Stimulated activated naive CD8-positive, alpha-beta T cell treated with anti-CD3 and anti-CD28 coated beads, Interleukin-15, Interleukin-2, amounts not matched to agents 100 ng/mL and 50 ng/mL, for 24 hours (primary cell): ENCODE measurements at regions not wholly inside any gene's neighbourhood (a gene's known extent, or its start where the extent isn't known, plus 50 kb on each side); places are given as distances from the start of the nearest gene placed in this dataset.

Source experiments
- H3K27ac Mint-ChIP-seq: one replicate; pipeline ENCODE4 v1.8.0; 2021; ENCODE audit warnings: mild to moderate bottlenecking, mixed read lengths
- H3K27me3 Mint-ChIP-seq: one replicate; pipeline ENCODE4 v1.8.0; 2021; ENCODE audit warnings: mixed read lengths
- H3K36me3 Mint-ChIP-seq: one replicate; pipeline ENCODE4 v1.8.0; 2021; ENCODE audit warnings: low read depth, mixed read lengths
- H3K4me1 Mint-ChIP-seq: one replicate; pipeline ENCODE4 v1.8.0; 2021; ENCODE audit warnings: low read depth, mixed read lengths
- H3K4me3 Mint-ChIP-seq: one replicate; pipeline ENCODE4 v1.8.0; 2021; ENCODE audit warnings: mild to moderate bottlenecking, mixed read lengths
- H3K9me3 Mint-ChIP-seq: one replicate; pipeline ENCODE4 v1.8.0; 2021; ENCODE audit warnings: mixed read lengths

- H3K36me3 Mint-ChIP-seq, result no peaks in the 10 kb centered on the region
- peaks cover 15% of the 10 kb centered on the region for H3K9me3 Mint-ChIP-seq
- H3K4me1 Mint-ChIP-seq, result no peaks in the 10 kb centered on the region
- no peak overlapping the region for H3K4me3 Mint-ChIP-seq
- H3K27me3 Mint-ChIP-seq, result no peaks in the 10 kb centered on the region
- H3K27ac Mint-ChIP-seq, result no peak overlapping the region
These were observed 1404.0 kb downstream of the AACS start for GRCh38 chr12:126469211-126469610.

- Mint-ChIP-seq H3K27ac (no peak overlapping the region), H3K36me3 (no peaks in the 10 kb centered on the region), H3K4me1 (no peaks in the 10 kb centered on the region), H3K4me3 (no peak overlapping the region), H3K27me3 (no peaks in the 10 kb centered on the region), H3K9me3 (peaks cover 22% of the 10 kb centered on the region)
These were observed 1409.5 kb downstream of the AACS start for GRCh38 chr12:126474703-126475102.

GRCh38 chr12:126480451-126480850 lies 1415.2 kb downstream of the AACS start:
- Mint-ChIP-seq H3K27ac (no peak overlapping the region), H3K4me3 (no peak overlapping the region), H3K27me3 (no peaks in the 10 kb centered on the region), H3K4me1 (no peaks in the 10 kb centered on the region), H3K9me3 (peaks cover 5% of the 10 kb centered on the region), H3K36me3 (no peaks in the 10 kb centered on the region)

- Mint-ChIP-seq H3K4me3 (no peak overlapping the region), H3K4me1 (no peaks in the 10 kb centered on the region), H3K9me3 (peaks cover 3% of the 10 kb centered on the region), H3K36me3 (no peaks in the 10 kb centered on the region), H3K27me3 (no peaks in the 10 kb centered on the region), H3K27ac (no peak overlapping the region)
These were observed 1416.5 kb downstream of the AACS start for GRCh38 chr12:126481688-126482087.

- H3K27ac Mint-ChIP-seq, result no peak overlapping the region
- H3K36me3 Mint-ChIP-seq, result no peaks in the 10 kb centered on the region
- H3K4me3 Mint-ChIP-seq, result no peak overlapping the region
- no peaks in the 10 kb centered on the region for H3K4me1 Mint-ChIP-seq
- peaks cover 8% of the 10 kb centered on the region for H3K9me3 Mint-ChIP-seq
- H3K27me3 Mint-ChIP-seq, result no peaks in the 10 kb centered on the region
These were observed 1417.1 kb downstream of the AACS start for GRCh38 chr12:126482238-126482889.

- no peak overlapping the region for H3K4me3 Mint-ChIP-seq
- H3K9me3 Mint-ChIP-seq, result peaks cover 8% of the 10 kb centered on the region
- no peaks in the 10 kb centered on the region for H3K4me1 Mint-ChIP-seq
- H3K36me3 Mint-ChIP-seq, result no peaks in the 10 kb centered on the region
- H3K27me3 Mint-ChIP-seq, result no peaks in the 10 kb centered on the region
- H3K27ac Mint-ChIP-seq, result no peak overlapping the region
These were observed 1418.2 kb downstream of the AACS start for GRCh38 chr12:126483145-126484068.

- Mint-ChIP-seq H3K9me3 (peaks cover 12% of the 10 kb centered on the region), H3K36me3 (no peaks in the 10 kb centered on the region), H3K27ac (no peak overlapping the region), H3K4me3 (no peak overlapping the region), H3K4me1 (no peaks in the 10 kb centered on the region), H3K27me3 (no peaks in the 10 kb centered on the region)
These were observed 1422.3 kb downstream of the AACS start for GRCh38 chr12:126487431-126487980.

- Mint-ChIP-seq H3K4me1 (no peaks in the 10 kb centered on the region), H3K27me3 (no peaks in the 10 kb centered on the region), H3K4me3 (no peak overlapping the region), H3K27ac (no peak overlapping the region), H3K9me3 (peaks cover 12% of the 10 kb centered on the region), H3K36me3 (no peaks in the 10 kb centered on the region)
These were observed 1423.6 kb downstream of the AACS start for GRCh38 chr12:126488806-126489205.

GRCh38 chr12:126492181-126492580 lies 1426.9 kb downstream of the AACS start:
- H3K4me1 Mint-ChIP-seq, result no peaks in the 10 kb centered on the region

GRCh38 chr12:126493366-126494108 lies 1428.3 kb downstream of the AACS start:
- Mint-ChIP-seq H3K27me3 (no peaks in the 10 kb centered on the region), H3K27ac (no peak overlapping the region), H3K36me3 (no peaks in the 10 kb centered on the region), H3K4me3 (no peak overlapping the region), H3K4me1 (no peaks in the 10 kb centered on the region), H3K9me3 (peaks cover 8% of the 10 kb centered on the region)

More at GRCh38 chr12:126492181-126492580, 1426.9 kb downstream of the AACS start:
- Mint-ChIP-seq H3K27me3 (no peaks in the 10 kb centered on the region), H3K9me3 (peaks cover 9% of the 10 kb centered on the region), H3K27ac (no peak overlapping the region), H3K36me3 (no peaks in the 10 kb centered on the region), H3K4me3 (no peak overlapping the region)

GRCh38 chr12:126496201-126496600 lies 1431.0 kb downstream of the AACS start:
- no peak overlapping the region for H3K27ac Mint-ChIP-seq
- H3K9me3 Mint-ChIP-seq, result peaks cover 7% of the 10 kb centered on the region
- H3K27me3 Mint-ChIP-seq, result no peaks in the 10 kb centered on the region
- no peaks in the 10 kb centered on the region for H3K36me3 Mint-ChIP-seq
- no peaks in the 10 kb centered on the region for H3K4me1 Mint-ChIP-seq
- no peak overlapping the region for H3K4me3 Mint-ChIP-seq

GRCh38 chr12:126506426-126507182 lies 1441.4 kb downstream of the AACS start:
- Mint-ChIP-seq H3K4me1 (no peaks in the 10 kb centered on the region), H3K27me3 (no peaks in the 10 kb centered on the region), H3K36me3 (no peaks in the 10 kb centered on the region), H3K9me3 (peaks cover 14% of the 10 kb centered on the region), H3K27ac (no peak overlapping the region), H3K4me3 (no peak overlapping the region)

- Mint-ChIP-seq H3K27ac (no peak overlapping the region), H3K4me1 (no peaks in the 10 kb centered on the region), H3K4me3 (no peak overlapping the region)
These were observed 1442.0 kb downstream of the AACS start for GRCh38 chr12:126507231-126507630.

GRCh38 chr12:126509572-126509971 lies 1444.3 kb downstream of the AACS start:
- H3K36me3 Mint-ChIP-seq, result no peaks in the 10 kb centered on the region
- no peak overlapping the region for H3K4me3 Mint-ChIP-seq

More at GRCh38 chr12:126507231-126507630, 1442.0 kb downstream of the AACS start:
- Mint-ChIP-seq H3K27me3 (no peaks in the 10 kb centered on the region), H3K9me3 (peaks cover 14% of the 10 kb centered on the region), H3K36me3 (no peaks in the 10 kb centered on the region)

More at GRCh38 chr12:126509572-126509971, 1444.3 kb downstream of the AACS start:
- Mint-ChIP-seq H3K4me1 (no peaks in the 10 kb centered on the region), H3K27me3 (no peaks in the 10 kb centered on the region), H3K9me3 (peaks cover 11% of the 10 kb centered on the region), H3K27ac (no peak overlapping the region)
